Smooth muscle cell (in vitro differentiated cells): ENCODE measurements at regions not wholly inside any gene's neighbourhood (a gene's known extent, or its start where the extent isn't known, plus 50 kb on each side); places are given as distances from the start of the nearest gene placed in this dataset.

Experiments
- DNase-seq: peaks from one replicate; lab custom pipeline; 2025; ENCODE audit not compliant: unreplicated experiment; lab: John Stamatoyannopoulos, UW
- H2AFZ ChIP-seq: fragments of 200-600 bp; sonication (generic); 2 replicates; pipeline ENCODE4 v1.6.0; 2016; ENCODE audit warnings: antibody characterized with exemption, low read depth, mild to moderate bottlenecking
- H3F3A ChIP-seq: fragments of 200-600 bp; sonication (generic); 2 replicates; pipeline ENCODE4 v1.6.0; 2017; ENCODE audit warnings: antibody characterized with exemption, low read depth
- H3K27ac ChIP-seq: fragments of 200-600 bp; sonication (generic); 2 replicates; pipeline ENCODE4 v1.5.1; 2016; ENCODE audit warnings: low read depth, mild to moderate bottlenecking
- H3K27me3 ChIP-seq: fragments of 200-600 bp; sonication (generic); 2 replicates; pipeline ENCODE4 v1.6.1; 2016; ENCODE audit warnings: low read depth, mild to moderate bottlenecking
- H3K36me3 ChIP-seq: fragments of 200-600 bp; sonication (generic); 2 replicates; pipeline ENCODE4 v1.5.1; 2016; ENCODE audit warnings: low read depth
- H3K4me1 ChIP-seq: fragments of 200-600 bp; sonication (generic); 2 replicates; pipeline ENCODE4 v1.5.1; 2016; ENCODE audit warnings: low read depth
- H3K4me2 ChIP-seq: fragments of 200-600 bp; sonication (generic); 2 replicates; pipeline ENCODE4 v1.6.0; 2016; ENCODE audit warnings: mild to moderate bottlenecking
- H3K4me3 ChIP-seq: fragments of 200-600 bp; sonication (generic); 2 replicates; pipeline ENCODE4 v1.5.1; 2016; ENCODE audit warnings: mild to moderate bottlenecking
- H3K79me2 ChIP-seq: fragments of 200-600 bp; sonication (generic); 2 replicates; pipeline ENCODE4 v1.6.0; 2016; ENCODE audit warnings: low read depth, mild to moderate bottlenecking
- H3K9ac ChIP-seq: fragments of 200-600 bp; sonication (generic); 2 replicates; pipeline ENCODE4 v1.6.0; 2016; ENCODE audit warnings: low read depth
- H3K9me3 ChIP-seq: fragments of 200-600 bp; sonication (generic); replicated peaks from 2 replicates; pipeline ENCODE4 v1.5.1; 2016; ENCODE audit warnings: low read depth
- H4K20me1 ChIP-seq: fragments of 200-600 bp; sonication (generic); 2 replicates; pipeline ENCODE4 v1.6.0; 2016; ENCODE audit warnings: low read depth
- WGBS: methylation state at CpG from one replicate; pipeline ENCODE4 v1.1.7; 2016; ENCODE audit warnings: low lambda C conversion rate; 5-methylcytosine and 5-hydroxymethylcytosine counted together
- TF ChIP-seq, protein P1 (sequence below): fragments of 200-600 bp; sonication (generic); IDR thresholded peaks from 2 replicates; pipeline ENCODE4 v1.5.1; 2017; ENCODE audit warnings: borderline replicate concordance, mild to moderate bottlenecking, antibody characterized with exemption; ENCODE audit not compliant: insufficient read depth, poor library complexity, severe bottlenecking

DNA sequence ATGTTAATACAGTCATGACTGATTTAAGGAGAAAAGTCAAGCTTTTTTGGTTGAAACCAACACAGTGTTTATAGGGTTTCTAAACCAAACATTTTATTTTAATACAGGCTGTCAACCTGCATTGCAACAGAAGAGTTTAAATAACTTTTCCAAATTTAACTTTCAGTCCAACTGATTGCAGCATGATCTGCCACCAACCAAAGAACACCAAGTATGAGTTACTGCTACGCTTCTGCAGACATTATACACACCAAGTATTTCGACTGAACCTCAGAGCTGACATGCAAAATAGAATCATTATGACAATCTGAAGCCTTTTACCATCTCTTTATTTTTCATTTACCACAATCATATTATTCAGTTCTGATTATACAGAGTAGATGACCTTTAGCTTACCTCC, 151.2 kb upstream of the DST start:
- Histone ChIP-seq H3K9ac (no peak overlapping the region), H2AFZ (no peak overlapping the region), H3K36me3 (no peaks in the 10 kb centered on the region), H3K27me3 (no peaks in the 10 kb centered on the region), H3K79me2 (peaks cover 47% of the 10 kb centered on the region), H3F3A (no peaks in the 10 kb centered on the region), H3K9me3 (no peaks in the 10 kb centered on the region), H3K4me3 (no peak overlapping the region), H4K20me1 (no peaks in the 10 kb centered on the region), H3K4me2 (no peak overlapping the region), H3K4me1 (peaks cover 44% of the 10 kb centered on the region), H3K27ac (peak overlapping the region; percentile 16)
- TF ChIP-seq, protein P1, sequence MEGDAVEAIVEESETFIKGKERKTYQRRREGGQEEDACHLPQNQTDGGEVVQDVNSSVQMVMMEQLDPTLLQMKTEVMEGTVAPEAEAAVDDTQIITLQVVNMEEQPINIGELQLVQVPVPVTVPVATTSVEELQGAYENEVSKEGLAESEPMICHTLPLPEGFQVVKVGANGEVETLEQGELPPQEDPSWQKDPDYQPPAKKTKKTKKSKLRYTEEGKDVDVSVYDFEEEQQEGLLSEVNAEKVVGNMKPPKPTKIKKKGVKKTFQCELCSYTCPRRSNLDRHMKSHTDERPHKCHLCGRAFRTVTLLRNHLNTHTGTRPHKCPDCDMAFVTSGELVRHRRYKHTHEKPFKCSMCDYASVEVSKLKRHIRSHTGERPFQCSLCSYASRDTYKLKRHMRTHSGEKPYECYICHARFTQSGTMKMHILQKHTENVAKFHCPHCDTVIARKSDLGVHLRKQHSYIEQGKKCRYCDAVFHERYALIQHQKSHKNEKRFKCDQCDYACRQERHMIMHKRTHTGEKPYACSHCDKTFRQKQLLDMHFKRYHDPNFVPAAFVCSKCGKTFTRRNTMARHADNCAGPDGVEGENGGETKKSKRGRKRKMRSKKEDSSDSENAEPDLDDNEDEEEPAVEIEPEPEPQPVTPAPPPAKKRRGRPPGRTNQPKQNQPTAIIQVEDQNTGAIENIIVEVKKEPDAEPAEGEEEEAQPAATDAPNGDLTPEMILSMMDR = no peak
- DNase-seq = no peak
- WGBS = 98% methylated on average over 2 of the region's 2 CpGs

DNA sequence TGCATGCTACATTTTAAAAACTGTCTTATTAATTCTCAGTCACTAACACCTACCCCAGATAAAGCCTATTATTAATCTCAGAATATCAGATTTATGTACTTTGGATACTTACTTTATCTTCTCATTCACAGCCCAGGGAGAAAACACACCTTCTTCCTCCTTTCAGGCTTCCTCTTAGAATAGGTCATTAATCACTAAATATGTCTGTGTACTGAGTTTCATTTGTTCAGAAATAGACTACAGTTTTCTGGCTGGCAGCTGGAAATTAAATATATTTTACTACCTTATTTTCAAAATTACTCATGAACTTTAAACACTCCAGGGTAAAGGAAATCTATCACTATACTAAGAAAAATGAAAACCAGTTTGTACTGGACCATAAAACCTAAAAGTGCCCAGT, 147.7 kb upstream of the DST start:
- Histone ChIP-seq H3K27ac (no peak overlapping the region), H3K9ac (no peak overlapping the region), H2AFZ (no peak overlapping the region), H3K27me3 (no peaks in the 10 kb centered on the region), H4K20me1 (no peaks in the 10 kb centered on the region), H3K4me2 (no peak overlapping the region), H3F3A (no peaks in the 10 kb centered on the region), H3K36me3 (no peaks in the 10 kb centered on the region), H3K4me1 (peaks cover 18% of the 10 kb centered on the region), H3K79me2 (peaks cover 54% of the 10 kb centered on the region), H3K4me3 (no peak overlapping the region), H3K9me3 (no peaks in the 10 kb centered on the region)
- TF ChIP-seq, protein P1 = no peak
- no peak for DNase-seq

DNA sequence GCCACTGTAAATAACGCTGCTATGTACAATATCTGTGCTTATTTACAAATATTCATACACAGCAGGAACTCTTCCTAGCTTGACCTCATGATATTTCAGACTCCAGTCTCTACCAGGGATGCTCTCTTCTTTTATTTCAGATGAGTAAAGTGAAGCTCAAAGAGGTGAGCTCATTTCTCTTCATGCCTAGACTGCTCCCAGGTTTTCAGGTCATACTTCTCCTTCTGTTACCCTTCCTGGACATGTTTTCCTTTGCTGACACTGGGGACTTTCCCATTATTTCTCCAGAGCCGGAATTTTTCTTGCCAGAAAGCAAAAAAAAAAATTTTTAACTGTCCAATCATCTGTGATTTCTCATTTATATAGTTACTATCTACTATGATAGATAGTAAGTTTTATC, 147.2 kb upstream of the DST start:
- no peak for DNase-seq
- H3K9me3 ChIP-seq = no peaks in the 10 kb centered on the region
- peaks cover 49% of the 10 kb centered on the region for H3K79me2 ChIP-seq
- H3K27ac ChIP-seq = no peak overlapping the region
- H3K4me1 ChIP-seq = peaks cover 14% of the 10 kb centered on the region
- H3K4me3 ChIP-seq = no peak overlapping the region
- no peaks in the 10 kb centered on the region for H3K27me3 ChIP-seq
- TF ChIP-seq, protein P1 = no peak
- H2AFZ ChIP-seq = no peak overlapping the region
- no peaks in the 10 kb centered on the region for H3F3A ChIP-seq
- no peak overlapping the region for H3K4me2 ChIP-seq
- no peak overlapping the region for H3K9ac ChIP-seq
- H3K36me3 ChIP-seq = no peaks in the 10 kb centered on the region
- H4K20me1 ChIP-seq = no peaks in the 10 kb centered on the region
- 88% methylated on average over 2 of the region's 2 CpGs for WGBS

DNA sequence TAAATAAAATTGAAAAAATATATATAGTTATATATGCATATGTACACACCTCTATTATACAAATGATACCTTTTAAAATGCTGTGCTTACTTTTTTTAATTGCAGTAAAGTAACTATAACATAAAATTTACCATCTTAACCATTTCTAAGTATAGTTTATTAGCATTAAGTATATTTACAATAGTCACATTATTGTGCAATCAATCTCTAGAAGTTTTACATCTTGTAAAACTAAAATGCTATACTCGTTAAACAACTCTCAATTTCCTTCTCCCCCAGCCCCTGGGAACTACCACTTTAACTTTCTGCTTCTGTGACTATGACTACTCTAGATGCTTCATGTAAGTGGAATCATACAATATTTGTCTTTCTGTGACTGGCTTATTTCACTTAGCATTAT, 146.7 kb upstream of the DST start:
- Histone ChIP-seq H3K4me3 (no peak overlapping the region), H3K4me2 (no peak overlapping the region), H2AFZ (no peak overlapping the region), H3K9ac (no peak overlapping the region), H3K4me1 (peaks cover 10% of the 10 kb centered on the region), H3K27me3 (no peaks in the 10 kb centered on the region), H3F3A (no peaks in the 10 kb centered on the region), H3K79me2 (peaks cover 44% of the 10 kb centered on the region), H4K20me1 (no peaks in the 10 kb centered on the region), H3K27ac (no peak overlapping the region), H3K36me3 (no peaks in the 10 kb centered on the region), H3K9me3 (no peaks in the 10 kb centered on the region)
- DNase-seq = no peak
- 78% methylated on average over 1 of the region's 1 CpG for WGBS
- TF ChIP-seq, protein P1 = no peak
